Pons (tissue), 1 donor: ENCODE measurements at regions not wholly inside any gene's neighbourhood (a gene's known extent, or its start where the extent isn't known, plus 50 kb on each side); places are given as distances from the start of the nearest gene placed in this dataset.

Experiments
- DNase-seq: peaks from one replicate; pipeline ENCODE4 v3.0.0-alpha.2; 2016; ENCODE audit warnings: low spot score

DNA sequence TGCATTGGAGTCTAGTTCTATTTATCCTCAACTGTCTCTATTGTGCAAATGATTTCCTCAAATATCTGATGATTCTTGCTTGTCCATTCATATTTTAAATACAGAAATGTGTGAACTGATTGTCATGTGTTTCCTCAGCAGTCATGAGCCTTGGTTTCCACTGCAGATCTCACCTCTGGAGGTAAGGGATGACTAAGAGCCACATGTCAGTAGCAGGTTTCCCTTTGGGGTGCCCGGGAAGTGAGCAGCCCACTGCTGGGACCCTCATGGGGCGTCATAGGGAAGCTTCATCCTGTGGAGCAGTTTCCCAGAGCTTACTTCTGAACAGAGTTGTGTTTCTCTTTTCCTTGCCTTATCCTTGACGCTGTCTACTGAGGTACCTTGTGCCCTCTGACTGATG, 149.2 kb upstream of the TOPAZ1 start:
- DNase-seq, result no peak

DNA sequence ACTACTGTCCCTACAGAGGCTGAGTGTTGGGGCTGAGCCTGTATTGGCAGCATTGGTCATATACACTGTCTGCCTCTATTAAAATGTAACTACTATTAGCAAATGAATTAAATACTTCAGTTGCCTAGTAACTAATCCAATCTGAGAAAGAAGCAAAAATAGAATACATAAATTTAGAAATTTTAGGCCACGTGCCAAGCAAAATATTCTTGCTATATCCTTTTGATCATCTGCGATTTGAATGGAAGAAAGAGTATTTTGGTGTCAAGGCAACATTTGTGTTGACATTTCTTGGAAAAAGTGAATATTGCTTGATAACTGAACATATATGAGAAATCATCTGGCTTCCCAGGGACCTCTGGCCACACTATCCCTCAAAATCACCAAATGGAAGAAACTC, 148.2 kb upstream of the TOPAZ1 start:
- no peak for DNase-seq

DNA sequence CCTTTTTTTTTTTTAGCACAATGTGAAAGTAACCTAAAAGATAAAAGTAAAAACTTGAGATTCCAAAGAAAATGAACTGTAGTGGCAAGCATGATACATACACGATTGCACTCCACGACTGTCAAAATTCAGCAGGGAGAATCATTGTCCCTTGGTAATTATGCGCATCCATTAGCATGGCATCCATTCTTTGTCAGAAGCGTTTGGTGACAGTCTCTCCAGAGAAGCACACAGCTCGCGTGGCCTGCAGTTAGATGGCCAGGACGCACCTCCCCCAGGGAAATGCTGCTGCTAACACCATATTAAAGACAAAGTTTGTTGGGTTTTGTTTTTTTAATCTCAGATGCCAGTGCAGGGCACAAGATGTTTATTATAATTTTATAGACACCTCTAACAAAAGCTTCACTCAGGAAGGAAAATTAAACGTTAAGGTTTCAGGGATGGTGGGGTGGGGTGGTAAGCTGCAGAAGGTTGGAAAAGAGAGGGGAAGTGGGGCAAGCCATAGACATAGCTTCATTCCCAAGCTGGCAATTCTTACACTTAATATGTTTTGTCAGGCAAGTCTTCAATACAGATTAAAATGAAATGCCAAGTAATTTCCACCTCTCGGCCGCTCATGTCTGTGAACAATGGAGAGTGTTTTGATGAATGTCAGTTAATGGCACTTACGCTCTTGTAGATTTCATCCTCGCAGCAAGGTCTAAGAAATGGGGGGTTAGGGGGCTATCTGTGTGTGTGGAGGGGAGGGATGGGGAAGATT, 142.8 kb upstream of the TOPAZ1 start:
- DNase-seq, result peak; percentile 77

DNA sequence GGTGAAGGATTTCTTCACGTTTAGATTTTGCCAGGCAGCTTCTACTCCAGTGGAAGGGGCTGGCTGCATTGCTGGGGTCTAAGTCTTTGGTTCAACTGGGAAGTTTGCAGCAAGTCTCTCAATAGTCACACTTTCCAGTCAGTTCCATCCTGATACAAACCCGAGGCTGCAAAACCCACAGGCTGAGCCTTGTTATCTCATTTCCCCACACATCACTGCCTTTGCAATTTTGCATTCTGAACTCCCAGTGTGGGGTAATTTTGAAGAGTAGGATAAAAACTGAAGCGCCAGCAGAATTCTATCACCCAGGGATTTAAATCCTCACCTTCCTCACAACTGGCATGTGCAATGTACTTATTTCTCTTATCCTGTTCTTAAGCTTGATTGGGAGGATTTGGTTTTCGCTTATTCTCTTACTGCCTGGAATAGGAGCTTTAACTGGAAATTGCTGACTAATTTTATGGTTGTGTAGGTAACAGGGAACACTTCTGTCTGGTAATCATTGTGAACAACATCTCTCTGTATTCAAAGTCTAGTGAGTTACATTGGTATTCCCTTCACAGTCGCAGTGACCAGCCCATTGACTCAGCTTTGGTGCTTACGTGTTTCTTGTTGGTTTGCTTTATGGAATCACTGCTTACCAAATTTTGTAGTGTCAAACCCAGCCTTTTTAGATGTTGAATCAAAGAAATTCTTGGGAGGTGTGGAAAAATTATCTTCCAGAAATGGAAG, 142.0 kb upstream of the TOPAZ1 start:
- peak; percentile 86 for DNase-seq

DNA sequence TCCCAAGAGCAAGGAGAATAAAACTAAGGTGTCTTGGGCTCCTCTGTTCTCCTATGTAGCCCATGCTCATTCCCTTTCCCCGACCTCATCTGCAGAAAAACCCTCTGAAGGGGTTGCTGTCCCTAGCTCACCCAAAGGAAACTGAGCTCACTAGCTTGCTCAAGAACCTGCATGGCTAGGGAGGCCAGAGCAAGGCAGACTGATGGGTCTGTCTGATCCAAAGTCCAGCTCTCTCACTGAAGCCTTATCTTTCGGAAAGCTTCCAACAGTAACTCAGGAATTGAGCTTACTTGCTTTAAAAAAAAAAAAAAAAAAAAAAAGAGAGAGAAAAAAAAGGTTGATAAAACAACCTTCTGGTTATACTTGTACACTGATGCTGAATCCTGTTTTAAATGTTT, 141.4 kb upstream of the TOPAZ1 start:
- no peak for DNase-seq

DNA sequence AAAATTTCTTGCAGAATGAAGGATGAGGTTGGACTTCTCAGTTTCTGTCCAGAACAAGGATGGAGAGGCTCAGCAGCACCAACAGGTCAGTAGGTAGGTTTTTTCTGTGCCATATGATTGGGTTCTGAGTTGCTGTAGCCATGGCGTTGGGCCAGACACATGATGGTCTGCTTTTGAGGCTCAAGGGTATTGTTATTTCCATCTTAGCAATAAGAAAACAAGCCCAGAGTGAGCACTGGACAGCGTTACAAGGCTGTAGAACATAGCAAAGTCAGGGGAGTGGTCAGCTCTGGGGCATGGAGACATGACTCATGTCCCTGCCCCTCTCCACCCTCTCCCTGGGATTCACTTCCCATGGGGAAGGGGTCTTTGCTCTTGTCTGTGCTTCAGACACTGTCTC, 137.6 kb upstream of the TOPAZ1 start:
- no peak for DNase-seq

DNA sequence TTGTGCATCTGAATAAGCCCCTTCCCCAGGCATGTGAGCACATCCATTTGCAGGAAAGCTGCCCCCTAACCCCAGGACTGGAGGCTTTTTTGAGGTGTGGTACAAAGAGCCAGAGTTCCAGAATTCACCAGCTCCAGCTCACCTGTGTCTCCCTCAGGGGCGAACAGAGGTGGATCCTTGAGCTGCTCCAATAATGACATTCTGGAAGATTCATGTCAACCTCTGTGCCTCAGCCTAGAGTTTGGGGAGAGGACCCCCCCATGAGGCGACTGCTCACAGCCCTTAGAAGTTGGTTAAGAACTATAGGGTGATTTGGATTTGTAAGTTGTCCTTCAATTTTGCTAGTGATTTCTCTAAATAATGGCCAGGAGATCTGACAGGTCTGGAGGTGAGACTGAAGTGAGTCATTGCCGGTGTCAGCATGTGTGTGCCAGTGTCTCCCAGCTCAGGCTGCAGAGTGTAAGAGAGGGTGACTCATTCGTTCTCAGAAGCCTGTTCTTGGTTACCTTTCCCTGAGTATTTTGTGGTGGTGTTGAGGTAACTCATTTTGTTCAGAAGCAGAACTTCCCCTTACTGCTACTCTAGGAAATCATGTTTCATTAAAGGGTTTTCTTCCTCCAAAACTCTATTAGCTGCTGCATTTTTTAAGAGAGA, 136.9 kb upstream of the TOPAZ1 start:
- peak; percentile 19 for DNase-seq

DNA sequence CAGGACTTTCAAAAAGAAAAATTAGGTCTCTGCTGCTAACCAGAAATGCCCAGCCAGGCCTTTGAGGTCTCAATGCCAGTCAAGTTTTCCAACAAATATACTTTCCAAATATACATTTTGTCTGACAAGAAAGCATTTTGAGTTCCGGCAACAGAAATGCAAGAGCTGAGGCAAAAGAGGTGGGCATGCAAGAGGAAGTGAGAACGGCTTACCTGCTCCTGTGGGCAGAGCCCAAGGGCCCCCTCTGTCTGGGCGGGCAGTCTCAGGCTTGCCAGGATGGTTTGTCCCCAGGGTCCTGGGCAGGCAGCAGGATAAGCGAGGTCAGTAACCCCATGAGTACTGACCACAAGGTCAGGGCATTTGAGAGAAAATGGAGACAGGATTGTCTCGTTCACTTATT, 136.1 kb upstream of the TOPAZ1 start:
- no peak for DNase-seq

DNA sequence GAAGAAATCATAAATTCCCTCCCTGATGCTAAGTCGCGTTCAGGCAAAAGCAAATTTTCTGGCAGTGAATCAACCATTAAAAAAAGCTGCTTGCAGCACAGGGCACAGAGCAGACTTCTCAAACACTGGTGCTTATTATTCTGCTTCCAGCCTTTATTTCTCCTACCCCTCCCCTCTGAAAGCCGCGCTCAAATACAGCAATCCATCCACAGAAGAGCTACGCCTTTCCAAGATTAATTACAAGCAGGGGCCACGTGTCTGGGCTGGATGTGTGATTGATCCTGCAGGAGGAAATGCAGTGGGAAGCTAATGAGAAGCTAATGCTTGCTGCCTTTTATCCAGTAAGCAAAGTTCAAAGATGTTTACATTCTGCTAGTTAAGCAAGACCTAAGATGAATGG, 134.9 kb upstream of the TOPAZ1 start:
- DNase-seq, result peak; percentile 95

DNA sequence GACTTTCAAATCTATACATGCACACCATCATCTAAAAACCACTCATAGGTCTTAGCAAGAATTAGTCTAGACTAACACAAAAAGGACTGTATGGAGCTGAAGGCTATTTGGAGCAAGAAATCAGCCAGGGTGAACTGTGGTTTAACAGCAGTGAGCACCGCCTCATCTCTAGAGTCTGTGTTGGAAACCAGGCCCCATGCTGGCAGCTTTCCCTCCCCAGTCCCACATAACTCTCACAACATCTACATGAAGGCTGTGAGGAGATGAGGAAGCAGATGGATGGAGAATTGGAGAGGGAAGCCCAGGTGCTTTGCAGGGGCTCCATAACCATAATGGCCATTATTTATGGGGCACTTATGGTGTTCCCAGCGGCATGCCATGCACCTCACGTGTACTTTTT, 133.2 kb upstream of the TOPAZ1 start:
- DNase-seq, result no peak

DNA sequence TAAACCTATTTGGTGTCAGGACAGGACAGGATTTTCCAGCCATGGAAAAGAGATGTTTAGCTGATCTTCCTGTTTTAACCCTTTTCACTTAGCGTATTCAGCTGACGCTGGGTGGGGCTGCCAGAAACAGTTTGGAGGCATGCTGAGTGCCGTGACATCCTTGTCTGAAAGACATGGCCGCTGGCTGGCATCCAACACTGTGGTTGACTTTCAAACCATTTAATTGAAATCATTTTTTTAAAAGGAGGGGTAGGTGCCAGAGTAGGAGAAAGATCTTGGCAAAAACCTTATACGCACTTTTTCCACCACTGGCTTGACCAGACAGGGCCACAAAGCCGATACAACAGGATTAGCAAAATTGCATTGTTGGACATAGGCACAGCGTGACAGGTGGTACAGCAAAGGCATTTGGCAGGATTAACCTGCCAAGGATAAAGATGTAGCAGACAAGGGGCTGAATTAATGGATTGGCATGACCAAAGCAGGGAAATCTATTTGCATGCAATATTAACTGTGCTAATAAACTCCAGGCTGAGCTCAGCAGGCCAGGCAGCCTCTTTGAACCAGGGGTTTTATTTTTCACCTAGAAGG, 131.8 kb upstream of the TOPAZ1 start:
- DNase-seq, result no peak

DNA sequence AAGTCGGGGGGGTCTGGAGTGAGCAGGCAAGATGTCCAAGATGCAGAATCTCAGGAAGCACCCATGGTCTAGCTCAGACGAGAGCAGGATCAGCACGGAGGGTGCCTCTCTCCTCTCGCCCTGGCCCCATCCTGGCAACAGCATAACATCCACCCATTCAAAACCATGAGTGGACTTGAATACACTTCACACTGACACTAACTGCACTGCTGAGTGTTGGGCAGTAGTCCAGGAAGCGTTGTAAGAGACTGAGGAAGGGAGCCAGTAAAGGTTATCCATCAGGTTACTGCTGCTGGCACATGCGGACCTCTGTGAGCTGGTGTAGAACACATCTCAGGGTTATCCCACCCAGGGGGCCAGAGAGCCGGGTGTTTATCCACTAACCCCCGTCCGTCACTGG, 131.0 kb upstream of the TOPAZ1 start:
- no peak for DNase-seq

DNA sequence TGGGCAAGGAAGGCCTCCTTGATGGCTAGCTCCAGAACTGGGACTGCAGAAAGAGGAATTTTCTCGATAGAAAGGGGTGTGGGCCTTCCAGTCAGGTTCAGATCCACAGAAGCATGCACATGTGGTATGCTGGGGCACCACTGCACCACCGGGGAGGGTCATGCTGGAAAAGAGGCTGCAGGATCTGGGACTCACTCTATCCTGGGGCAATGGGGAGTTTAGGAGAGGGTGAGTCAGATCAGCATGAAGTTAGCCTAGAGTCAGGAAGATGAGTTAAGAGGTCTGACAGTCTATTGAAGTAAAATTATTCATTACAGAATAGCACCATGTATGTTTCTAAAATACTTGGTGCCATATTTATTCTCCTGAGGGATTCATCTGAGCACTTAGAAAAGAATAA, 130.2 kb upstream of the TOPAZ1 start:
- no peak for DNase-seq

DNA sequence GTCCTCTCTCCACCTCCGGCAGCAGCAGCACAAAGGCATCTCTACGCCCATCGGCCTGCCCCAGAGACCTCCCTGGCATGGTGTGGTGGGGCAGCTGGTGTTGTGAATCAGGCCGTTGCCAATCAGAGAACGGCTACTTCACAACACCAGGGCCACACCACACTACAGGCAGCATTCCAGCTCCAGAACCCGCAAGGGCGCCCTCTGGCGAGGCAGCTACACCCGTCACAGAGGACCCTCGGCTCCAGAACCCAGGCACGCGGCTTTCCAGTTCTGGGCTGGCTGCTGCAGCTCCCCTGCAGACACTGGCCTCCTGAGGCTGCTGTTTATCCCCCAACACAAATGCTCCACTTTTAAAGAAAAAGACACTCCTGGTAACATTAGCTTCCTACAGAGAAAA, 127.5 kb upstream of the TOPAZ1 start:
- DNase-seq, result peak; percentile 45

DNA sequence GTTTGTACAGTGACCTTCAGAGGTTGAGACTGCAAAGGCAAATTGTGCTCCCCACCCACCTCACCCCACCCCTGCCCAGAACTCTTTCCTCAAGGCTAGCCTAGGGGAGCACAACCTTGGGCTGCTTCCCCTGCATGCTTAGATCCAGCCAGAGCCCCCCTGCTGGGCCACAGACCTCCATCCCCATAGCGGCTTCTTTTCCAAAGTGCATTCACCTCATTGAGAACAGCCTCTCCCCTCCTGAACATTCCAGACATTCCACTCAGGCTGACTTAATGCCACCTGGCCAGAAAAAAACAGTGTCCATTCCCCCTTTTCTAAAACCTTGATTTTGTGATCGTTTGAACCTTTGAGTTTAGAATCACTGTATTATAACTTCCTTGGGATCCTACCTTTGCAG, 124.4 kb upstream of the TOPAZ1 start:
- DNase-seq, result no peak

DNA sequence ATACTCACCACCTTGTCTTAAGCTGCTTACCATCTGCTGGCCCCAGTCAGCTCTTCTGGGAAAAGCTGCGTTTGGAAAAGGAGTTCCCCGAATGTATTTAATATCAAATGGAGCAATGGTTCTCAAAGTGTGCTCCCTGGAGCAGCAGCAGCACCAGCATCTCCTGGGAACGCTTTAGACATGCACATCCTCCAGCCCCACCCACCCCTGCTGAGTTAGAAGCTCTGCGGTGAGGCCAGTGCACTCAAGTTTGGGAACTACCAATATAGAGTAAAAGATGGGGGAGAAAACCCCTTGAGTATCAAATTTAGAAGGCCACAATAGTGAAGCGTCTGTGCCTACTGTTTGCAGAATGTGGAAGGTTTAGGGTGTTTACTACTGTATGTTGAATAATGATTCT, 124.0 kb upstream of the TOPAZ1 start:
- no peak for DNase-seq

DNA sequence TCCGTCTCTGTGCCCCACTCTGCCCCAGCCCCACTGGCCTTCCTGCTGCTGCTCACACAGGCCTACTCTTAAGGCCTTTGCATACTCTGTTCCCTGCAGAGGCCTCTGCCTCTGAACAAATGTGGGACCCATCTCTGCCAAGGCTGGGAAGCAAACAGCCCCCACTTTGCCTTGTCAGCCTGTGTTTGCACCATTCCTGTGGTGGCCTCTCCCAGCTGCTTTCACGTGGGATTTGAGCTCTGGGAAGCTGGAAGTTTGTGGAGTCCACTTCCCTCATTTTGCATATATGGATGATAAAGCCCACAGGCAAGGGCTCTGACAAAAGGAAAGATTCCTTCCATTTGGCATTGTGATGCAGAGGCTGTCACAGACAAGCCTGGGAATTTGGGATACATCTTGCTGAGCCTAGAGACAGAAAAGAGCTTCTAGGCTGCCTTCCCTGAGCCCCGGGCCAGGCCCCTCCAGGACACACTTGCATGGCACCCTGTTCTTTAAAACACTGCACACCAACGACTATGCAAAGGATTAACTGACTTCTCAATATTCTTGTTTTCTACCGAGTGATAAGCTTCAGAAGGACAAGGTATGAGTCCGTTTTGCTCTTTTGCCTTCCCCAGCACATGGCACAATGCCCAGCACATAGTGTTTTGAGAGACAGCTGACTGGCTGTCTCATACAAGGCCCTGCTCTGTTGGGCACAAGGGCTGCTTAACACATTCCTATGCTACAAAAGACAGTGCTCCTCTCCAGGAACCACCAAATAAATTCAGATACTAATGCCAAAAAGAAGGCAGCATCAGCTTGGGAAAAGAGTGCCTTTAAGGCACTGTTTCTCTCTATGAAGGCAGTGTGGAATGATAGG, 120.7 kb upstream of the TOPAZ1 start:
- peak; percentile 74 for DNase-seq

DNA sequence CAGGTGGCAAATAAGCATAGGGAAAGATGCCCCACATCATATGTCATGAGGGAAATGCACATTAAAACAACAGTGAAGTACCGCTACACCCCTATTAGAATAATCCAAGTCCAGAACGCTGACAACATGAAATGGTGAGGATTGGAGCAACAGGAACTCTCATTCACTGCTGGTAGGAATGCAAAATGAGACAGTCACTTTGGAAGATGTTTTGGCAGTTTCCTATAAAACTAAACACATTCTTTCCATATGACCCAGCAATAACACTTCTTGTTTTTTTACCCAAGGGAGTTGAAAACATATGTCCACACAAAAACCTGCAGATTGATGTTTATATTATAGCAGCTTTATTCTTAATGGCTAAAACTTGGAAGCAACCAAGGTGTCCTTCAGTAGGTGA, 116.4 kb upstream of the TOPAZ1 start:
- DNase-seq, result no peak

DNA sequence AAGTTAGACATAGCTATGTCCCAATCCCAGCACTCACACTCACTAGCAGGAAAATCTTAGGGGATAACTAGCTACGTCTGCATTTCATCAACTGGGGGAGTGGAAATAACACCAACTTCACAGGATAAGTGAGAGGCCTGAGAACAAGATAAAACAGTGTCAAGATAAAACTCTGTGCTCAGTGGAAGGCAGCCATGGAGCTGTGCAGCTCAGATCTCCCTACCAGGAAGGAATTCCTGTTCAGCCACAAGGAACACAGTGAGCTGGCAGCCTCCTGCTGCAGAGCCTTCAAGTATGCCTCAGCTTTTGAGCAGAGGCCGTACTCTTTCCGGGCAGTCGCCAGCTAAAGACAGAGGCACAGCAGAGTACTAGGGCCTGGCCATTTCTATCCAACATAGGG, 115.8 kb upstream of the TOPAZ1 start:
- no peak for DNase-seq

DNA sequence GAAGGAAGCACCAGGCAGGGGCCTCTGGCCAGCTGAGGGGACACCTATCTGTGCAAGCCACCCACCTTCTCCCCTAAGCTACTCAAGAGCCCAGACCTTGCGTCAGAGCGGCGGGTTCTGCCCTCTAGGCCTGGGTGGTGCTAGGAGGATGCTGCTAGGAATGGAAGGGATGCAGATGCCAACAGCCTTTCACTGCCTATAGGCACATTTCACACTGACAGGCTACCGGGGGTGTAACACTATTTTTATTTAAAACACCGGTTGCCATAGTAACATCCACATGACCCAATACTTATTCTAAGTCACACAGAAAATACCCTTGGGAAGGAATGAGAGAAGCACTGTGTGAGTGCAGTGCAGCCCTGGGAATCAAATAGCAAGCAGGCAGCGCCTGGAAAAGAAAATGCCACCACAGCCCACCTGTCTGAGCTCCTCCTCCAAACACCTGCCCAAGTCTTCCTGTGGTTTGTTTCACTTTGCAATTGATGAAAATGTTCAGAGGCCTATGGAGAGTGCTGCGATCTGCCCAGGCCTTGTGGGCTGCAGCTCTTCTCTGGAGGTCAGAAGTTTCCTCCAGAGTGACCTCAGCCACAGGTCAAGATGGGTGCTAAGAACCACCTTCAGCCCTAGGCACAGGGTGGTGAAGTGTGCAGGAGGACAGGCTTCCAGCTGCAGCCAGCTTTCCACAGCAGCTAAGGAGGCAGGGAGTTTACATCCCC, 113.5 kb upstream of the TOPAZ1 start:
- no peak for DNase-seq

DNA sequence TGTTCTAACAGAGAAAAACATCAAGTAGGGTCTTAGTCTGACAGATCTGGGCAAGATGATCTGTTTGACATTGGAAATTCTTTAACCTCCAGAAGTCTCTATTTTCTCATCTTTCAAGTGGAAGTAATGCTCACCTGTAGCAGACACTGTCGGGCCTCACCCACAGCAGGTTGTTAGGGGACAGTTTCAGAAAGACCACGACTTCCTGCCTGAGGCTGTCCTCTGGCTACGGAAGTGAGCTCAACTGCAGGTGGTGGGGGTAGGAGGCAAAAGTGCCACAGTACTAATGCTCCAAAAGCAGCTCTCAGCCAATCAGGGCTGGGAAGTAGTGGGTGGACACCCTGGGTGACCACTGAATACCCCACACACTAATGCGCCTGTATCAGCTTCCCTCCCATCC, 111.4 kb upstream of the TOPAZ1 start:
- no peak for DNase-seq
